Fibroblast of lung (primary cell): ENCODE measurements at regions not wholly inside any gene's neighbourhood (a gene's known extent, or its start where the extent isn't known, plus 50 kb on each side); places are given as distances from the start of the nearest gene placed in this dataset.

Experiments
- DNase-seq, 2 donors: peaks; one replicate each; pipeline versions ENCODE4 v3.0.0 to v3.0.0-alpha.2; 2010; ENCODE audit warnings: low read depth in 2 of 2
- H2AFZ ChIP-seq: 2 replicates; pipeline ENCODE4 v1.5.1; 2012; ENCODE audit warnings: low read length, control low read depth, inconsistent platforms
- H3K27ac ChIP-seq: 2 replicates; pipeline ENCODE4 v1.5.1; 2011; ENCODE audit warnings: low read length, control low read depth; ENCODE audit not compliant: insufficient read depth
- H3K27me3 ChIP-seq: 2 replicates; pipeline ENCODE4 v1.5.1; 2011; ENCODE audit warnings: mild to moderate bottlenecking, low read length; ENCODE audit not compliant: control insufficient read depth, insufficient read depth
- H3K36me3 ChIP-seq: 2 replicates; pipeline ENCODE4 v1.5.1; 2011; ENCODE audit warnings: low read length; ENCODE audit not compliant: control insufficient read depth, insufficient read depth
- H3K4me1 ChIP-seq: 2 replicates; pipeline ENCODE4 v1.5.1; 2011; ENCODE audit warnings: low read length; ENCODE audit not compliant: control insufficient read depth, insufficient read depth; ENCODE audit errors: extremely low read depth
- H3K4me2 ChIP-seq: 2 replicates; pipeline ENCODE4 v1.5.1; 2011; ENCODE audit warnings: low read length, control low read depth; ENCODE audit not compliant: insufficient read depth; ENCODE audit errors: extremely low read depth
- H3K4me3 ChIP-seq, 4 experiments: fragments of 200-600 bp in 1 of 4; sonication (generic) in 1 of 4; replicated peaks in 1 of 4; 2 replicates each; pipeline ENCODE4 v1.5.1; 2011 to 2016; ENCODE audit warnings: low read length in 4 of 4, low read depth in 3 of 4, mild to moderate bottlenecking in 3 of 4, control low read depth in 2 of 4, inconsistent platforms in 1 of 4, mixed read lengths in 1 of 4; ENCODE audit not compliant: insufficient read depth in 1 of 4; ENCODE audit errors: control extremely low read depth in 1 of 4
- H3K79me2 ChIP-seq: 2 replicates; pipeline ENCODE4 v1.5.1; 2012; ENCODE audit warnings: mild to moderate bottlenecking, low read length, inconsistent platforms; ENCODE audit not compliant: control insufficient read depth, insufficient read depth
- H3K9ac ChIP-seq: 2 replicates; pipeline ENCODE4 v1.5.1; 2011; ENCODE audit warnings: mild to moderate bottlenecking, low read length, control low read depth; ENCODE audit not compliant: insufficient read depth
- H3K9me3 ChIP-seq: 2 replicates; pipeline ENCODE4 v1.5.1; 2012; ENCODE audit warnings: low read depth, low read length; ENCODE audit not compliant: control insufficient read depth, insufficient read depth
- H4K20me1 ChIP-seq: 2 replicates; pipeline ENCODE4 v1.5.1; 2011; ENCODE audit warnings: low read length; ENCODE audit not compliant: control insufficient read depth, insufficient read depth; ENCODE audit errors: extremely low read depth
- EZH2 ChIP-seq: IDR thresholded peaks from 2 replicates; pipeline ENCODE4 v1.5.1; 2012; ENCODE audit warnings: low read length, control low read depth, mild to moderate bottlenecking; ENCODE audit errors: missing control alignments
- TF ChIP-seq, protein P1 (sequence below), 2 donors: IDR thresholded peaks in 1 of 2; conservative IDR thresholded peaks in 1 of 2; 1 replicate in 1 of 2; 2 replicates in 1 of 2; pipeline ENCODE4 v1.5.1; 2011 to 2012; ENCODE audit warnings: low read length in 2 of 2, control low read depth in 1 of 2, inconsistent platforms in 1 of 2, low read depth in 1 of 2, mild to moderate bottlenecking in 1 of 2

DNA sequence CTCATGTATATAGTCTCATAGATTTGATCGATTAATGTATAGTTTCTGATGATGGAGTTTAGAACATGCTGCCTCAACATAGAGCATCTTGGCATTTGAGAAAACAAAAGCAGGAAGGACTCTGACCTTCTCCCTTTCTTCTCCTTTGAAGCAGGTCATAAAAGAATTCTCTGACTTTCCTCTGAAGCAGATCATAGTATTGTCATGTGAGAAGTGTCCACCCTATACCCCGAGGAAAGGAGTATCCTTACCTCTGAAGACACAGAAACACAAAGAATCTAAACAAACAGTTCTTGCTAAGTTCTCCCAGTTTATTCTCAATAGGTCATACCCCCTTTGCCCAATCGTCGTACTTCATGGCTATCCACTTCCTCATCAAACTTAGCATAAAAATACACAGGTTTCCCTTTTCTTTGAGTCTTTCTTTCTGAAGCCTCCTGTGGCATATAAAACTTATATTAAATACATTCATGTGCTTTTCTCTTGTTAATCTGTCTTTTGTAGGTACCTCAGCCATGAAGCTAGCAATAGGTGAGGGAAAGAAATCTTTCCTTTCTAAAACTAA, 194.9 kb downstream of the REEP3 start:
- Histone ChIP-seq H3K4me1 (peaks cover 18% of the 10 kb centered on the region), H4K20me1 (no peaks in the 10 kb centered on the region)

DNA sequence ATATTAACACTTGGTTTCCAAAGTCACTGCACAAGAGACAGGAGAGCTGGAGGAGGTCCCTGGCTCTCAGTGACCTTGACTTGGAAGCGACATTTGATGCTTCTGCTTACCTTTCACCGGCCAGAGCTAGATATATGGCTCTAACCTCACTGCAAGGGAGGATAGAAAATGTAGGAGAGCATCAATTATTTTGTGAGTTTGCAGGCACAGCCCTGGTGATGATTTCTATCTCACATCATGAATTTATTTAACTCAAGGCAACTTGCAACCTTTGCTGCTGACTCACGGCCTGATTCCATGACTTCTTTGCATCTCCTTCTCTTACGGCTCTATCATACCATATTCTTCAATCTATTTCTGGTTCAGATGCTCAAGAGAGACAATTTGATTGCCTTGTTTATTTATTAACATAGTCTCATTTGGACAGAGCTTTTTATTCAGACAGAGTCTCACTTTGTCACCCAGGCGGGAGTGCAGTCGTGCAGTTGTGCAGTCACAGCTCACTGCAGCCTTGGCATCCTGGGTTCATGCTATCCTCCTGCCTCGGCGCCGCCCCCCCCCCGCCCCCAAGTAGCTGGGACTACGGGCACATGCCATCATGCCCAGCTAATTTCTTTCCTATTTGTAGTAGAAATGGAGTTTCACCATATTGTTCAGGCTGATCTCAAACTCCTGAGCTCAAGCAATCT, 196.0 kb downstream of the REEP3 start:
- TF ChIP-seq, protein P1, sequence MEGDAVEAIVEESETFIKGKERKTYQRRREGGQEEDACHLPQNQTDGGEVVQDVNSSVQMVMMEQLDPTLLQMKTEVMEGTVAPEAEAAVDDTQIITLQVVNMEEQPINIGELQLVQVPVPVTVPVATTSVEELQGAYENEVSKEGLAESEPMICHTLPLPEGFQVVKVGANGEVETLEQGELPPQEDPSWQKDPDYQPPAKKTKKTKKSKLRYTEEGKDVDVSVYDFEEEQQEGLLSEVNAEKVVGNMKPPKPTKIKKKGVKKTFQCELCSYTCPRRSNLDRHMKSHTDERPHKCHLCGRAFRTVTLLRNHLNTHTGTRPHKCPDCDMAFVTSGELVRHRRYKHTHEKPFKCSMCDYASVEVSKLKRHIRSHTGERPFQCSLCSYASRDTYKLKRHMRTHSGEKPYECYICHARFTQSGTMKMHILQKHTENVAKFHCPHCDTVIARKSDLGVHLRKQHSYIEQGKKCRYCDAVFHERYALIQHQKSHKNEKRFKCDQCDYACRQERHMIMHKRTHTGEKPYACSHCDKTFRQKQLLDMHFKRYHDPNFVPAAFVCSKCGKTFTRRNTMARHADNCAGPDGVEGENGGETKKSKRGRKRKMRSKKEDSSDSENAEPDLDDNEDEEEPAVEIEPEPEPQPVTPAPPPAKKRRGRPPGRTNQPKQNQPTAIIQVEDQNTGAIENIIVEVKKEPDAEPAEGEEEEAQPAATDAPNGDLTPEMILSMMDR (conservative IDR thresholded peaks at IDR 0.05 in 1 of 2, IDR thresholded peaks at IDR 0.05 in 1 of 2; ENCODE audit: low read depth in 1 of 2, low read length in 2 of 2) = no peak
- no peak for TF ChIP-seq EZH2
- no peaks in the 10 kb centered on the region for H3K27me3 ChIP-seq
- H3K36me3 ChIP-seq = no peaks in the 10 kb centered on the region
- H2AFZ ChIP-seq = no peak overlapping the region
- H3K4me2 ChIP-seq = no peak overlapping the region
- H3K79me2 ChIP-seq = no peaks in the 10 kb centered on the region
- no peak overlapping the region for H3K27ac ChIP-seq
- no peaks in the 10 kb centered on the region for H3K9me3 ChIP-seq
- peaks cover 8% of the 10 kb centered on the region for H3K4me1 ChIP-seq
- no peak overlapping the region for H3K4me3 ChIP-seq
- H4K20me1 ChIP-seq = no peaks in the 10 kb centered on the region
- H3K9ac ChIP-seq = no peak overlapping the region
- no peak for DNase-seq

More for the DNA sequence above, 194.9 kb downstream of the REEP3 start:
- Histone ChIP-seq H2AFZ (no peak overlapping the region), H3K79me2 (no peaks in the 10 kb centered on the region), H3K27me3 (no peaks in the 10 kb centered on the region), H3K4me2 (no peak overlapping the region), H3K36me3 (no peaks in the 10 kb centered on the region), H3K27ac (no peak overlapping the region), H3K9ac (no peak overlapping the region), H3K4me3 (no peak overlapping the region), H3K9me3 (no peaks in the 10 kb centered on the region)
- TF ChIP-seq, protein P1 (conservative IDR thresholded peaks at IDR 0.05 in 1 of 2, IDR thresholded peaks at IDR 0.05 in 1 of 2; ENCODE audit: low read depth in 1 of 2, low read length in 2 of 2) = no peak
- no peak for TF ChIP-seq EZH2
- no peak for DNase-seq

DNA sequence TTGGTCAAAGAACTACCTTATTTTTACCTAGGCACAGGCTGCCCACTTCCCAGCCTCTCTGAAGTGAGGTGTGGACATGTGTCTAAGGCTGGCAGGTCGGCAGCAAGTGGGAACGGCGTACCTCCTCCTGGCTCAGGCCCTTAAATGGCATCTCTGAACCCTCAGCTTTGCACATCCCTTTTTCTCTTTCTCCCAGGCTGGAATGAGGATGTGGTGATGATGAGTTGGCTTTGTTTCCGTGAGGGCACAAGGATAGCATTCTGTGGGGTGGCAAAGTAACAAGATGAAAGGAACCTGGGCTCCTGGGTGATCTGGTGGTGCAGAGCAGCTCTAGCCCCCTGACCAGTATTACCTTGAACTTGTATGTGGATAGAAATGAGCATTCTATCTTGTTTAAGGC, 196.8 kb downstream of the REEP3 start:
- Histone ChIP-seq H2AFZ (no peak overlapping the region), H3K9ac (no peak overlapping the region), H3K4me1 (peaks cover under 1% of the 10 kb centered on the region), H3K4me3 (no peak overlapping the region), H3K27me3 (no peaks in the 10 kb centered on the region), H3K79me2 (no peaks in the 10 kb centered on the region), H3K36me3 (no peaks in the 10 kb centered on the region), H4K20me1 (no peaks in the 10 kb centered on the region), H3K27ac (no peak overlapping the region), H3K4me2 (no peak overlapping the region), H3K9me3 (no peaks in the 10 kb centered on the region)
- peak in 1 of 2 donors; percentile 18 for DNase-seq
- no peak for TF ChIP-seq EZH2
- TF ChIP-seq, protein P1 (conservative IDR thresholded peaks at IDR 0.05 in 1 of 2, IDR thresholded peaks at IDR 0.05 in 1 of 2; ENCODE audit: low read depth in 1 of 2, low read length in 2 of 2) = no peak
